ENCODE measurements at regions not wholly inside any gene's neighbourhood (a gene's known extent, or its start where the extent isn't known, plus 50 kb on each side); places are given as distances from the start of the nearest gene placed in this dataset.

GRCh38 chr15:36501063-36501678, 78.3 kb upstream of the CDIN1 start:
- Histone ChIP-seq H2AK9ac (replicated peaks; ENCODE audit: low read depth, low read length, poor library complexity) (no peak overlapping the region), H3K14ac (replicated peaks; ENCODE audit: low read depth, low read length) (peak overlapping the region; percentile 63; the same call in 1 of the 2 replicates), H3K9me1 (ENCODE audit: insufficient read depth, low read length) (no peaks in the 10 kb centered on the region), H3K79me1 (ENCODE audit: low read depth in 1 of 2, low read length in 2 of 2) (no peaks in the 10 kb centered on the region), H3K23ac (ENCODE audit: low read depth, low read length) (no peak overlapping the region; the same call in 1 of the 2 replicates), H2BK120ac (ENCODE audit: low read depth, low read length) (peak overlapping the region; percentile 87), H2BK20ac (ENCODE audit: low read depth, low read length) (peak overlapping the region; percentile 90; the same call in 1 of the 2 replicates), H3K4me2 (ENCODE audit: low read depth, low read length) (peak overlapping the region; percentile 69; the same call in 1 of the 2 replicates), H2BK5ac (ENCODE audit: low read depth, low read length, poor library complexity, severe bottlenecking) (peak overlapping the region; percentile 90), H3K9me3 (ENCODE audit: control insufficient read depth, insufficient read depth, low read length) (no peaks in the 10 kb centered on the region), H3K27ac (ENCODE audit: insufficient read depth, low read length) (no peak overlapping the region), H2AFZ (replicated peaks; ENCODE audit: low read length, poor library complexity) (no peak overlapping the region), H3K27me3 (ENCODE audit: control insufficient read depth, insufficient read depth, low read length) (no peaks in the 10 kb centered on the region), H2AK5ac (ENCODE audit: low read depth, low read length) (no peak overlapping the region), H4K5ac (ENCODE audit: low read depth, low read length) (no peak overlapping the region; the same call in 1 of the 2 replicates), H4K20me1 (ENCODE audit: insufficient read depth, low read length) (no peaks in the 10 kb centered on the region), H3K4me3 (ENCODE audit: insufficient read depth, low read depth, low read length) (no peak overlapping the region), H3K56ac (ENCODE audit: extremely low read depth, insufficient read depth, low read length) (0 out of 2 replicates have a peak overlapping the region, but pooled peaks have one; percentile 48), H4K91ac (ENCODE audit: insufficient read depth, low read depth, low read length) (peak overlapping the region; percentile 0; the same call in 1 of the 2 replicates), H3K9ac (ENCODE audit: low read depth, low read length) (no peak overlapping the region; the same call in 1 of the 2 replicates), H3K4me1 (ENCODE audit: control insufficient read depth, insufficient read depth, low read length) (peaks cover 5% of the 10 kb centered on the region), H3K36me3 (ENCODE audit: control insufficient read depth, insufficient read depth, low read length) (no peaks in the 10 kb centered on the region), H3K18ac (ENCODE audit: low read depth, low read length) (peak overlapping the region; percentile 61; the same call in 1 of the 2 replicates), H3K4ac (ENCODE audit: low read depth, low read length) (peak overlapping the region; percentile 37; the same call in 1 of the 2 replicates), H2BK15ac (ENCODE audit: low read depth, low read length) (no peak overlapping the region), H4K8ac (ENCODE audit: low read depth in 2 of 2, low read length in 2 of 2) (peak overlapping the region in 1 of 2 experiments; percentile 84; a peak in 2 of 4 replicates)
- in situ Hi-C loops (cut with MboI; ENCODE audit: low sequenced_read_pairs) = loop anchor here (25.0 kb wide), 2 partner anchors 636 to 1386 kb away; no protein-coding TSS in a partner anchor
- TF ChIP-seq POLR2A (IDR thresholded peaks at IDR 0.05; ENCODE audit: low read depth, low read length) (peak; percentile 28; the same call in 1 of the 2 replicates), CTCF (conservative IDR thresholded peaks at IDR 0.05; ENCODE audit: low read depth, low read length) (peak; percentile 79), RAD21 (IDR thresholded peaks at IDR 0.05; ENCODE audit: low read length) (peak; percentile 90), SMC3 (IDR thresholded peaks at IDR 0.05; ENCODE audit: low read depth, low read length) (peak; percentile 75), USF2 (IDR thresholded peaks at IDR 0.05; ENCODE audit: low read depth, low read length) (no peak), CEBPB (IDR thresholded peaks at IDR 0.05; ENCODE audit: low read depth, low read length) (no peak)
- WGBS, 2 experiments (ENCODE audit: extremely low coverage in 2 of 2, insufficient read length in 1 of 2) = no CpG with 5 or more reads among the region's 5 CpGs
- ChIA-PET CTCF (interaction anchor here (0.6 to 1.4 kb wide), 9 partner anchors 14 to 982 kb away, joined by 3 to 5 read pairs (median 4); no protein-coding TSS in a partner anchor), POLR2A (ENCODE audit: unreplicated experiment) (no interaction called here)
- ATAC-seq (ENCODE audit: low read depth) (peak; percentile 89), DNase-seq (peak; percentile 79)
- dilution Hi-C loops (cut with HindIII; ENCODE audit: low sequenced_read_pairs, unreplicated experiment) = no loop called here
- intact Hi-C loops (cut with micrococcal nuclease) = loop anchor here (5.0 to 10.0 kb wide), 6 partner anchors 154 to 984 kb away; partner anchors contain the start of gene MEIS2
- no TSS peak for BruUV-seq (replicated peaks)

All from IMR-90 (cell line).